OCI-LY7 (cell line): ENCODE measurements at regions not wholly inside any gene's neighbourhood (a gene's known extent, or its start where the extent isn't known, plus 50 kb on each side); places are given as distances from the start of the nearest gene placed in this dataset.

ENCODE experiments used
- EZH2phosphoT487 ChIP-seq: fragments of 200-600 bp; sonication (generic); IDR thresholded peaks from 2 replicates; pipeline ENCODE4 v1.6.1; 2018; ENCODE audit warnings: low read depth, borderline replicate concordance, mild to moderate bottlenecking, mixed run types, antibody characterized with exemption, low read length, moderate library complexity, mixed read lengths
- TF ChIP-seq, protein P1 (sequence below): fragments of 200-600 bp; sonication (generic); conservative IDR thresholded peaks from 2 replicates; pipeline ENCODE4 v1.5.1; 2014; ENCODE audit warnings: mild to moderate bottlenecking, antibody characterized with exemption, low read length, moderate library complexity, mixed read lengths

GRCh38 chr6:164104432-164104831 is 689.9 kb downstream of the QKI start:
- TF ChIP-seq, protein P1, sequence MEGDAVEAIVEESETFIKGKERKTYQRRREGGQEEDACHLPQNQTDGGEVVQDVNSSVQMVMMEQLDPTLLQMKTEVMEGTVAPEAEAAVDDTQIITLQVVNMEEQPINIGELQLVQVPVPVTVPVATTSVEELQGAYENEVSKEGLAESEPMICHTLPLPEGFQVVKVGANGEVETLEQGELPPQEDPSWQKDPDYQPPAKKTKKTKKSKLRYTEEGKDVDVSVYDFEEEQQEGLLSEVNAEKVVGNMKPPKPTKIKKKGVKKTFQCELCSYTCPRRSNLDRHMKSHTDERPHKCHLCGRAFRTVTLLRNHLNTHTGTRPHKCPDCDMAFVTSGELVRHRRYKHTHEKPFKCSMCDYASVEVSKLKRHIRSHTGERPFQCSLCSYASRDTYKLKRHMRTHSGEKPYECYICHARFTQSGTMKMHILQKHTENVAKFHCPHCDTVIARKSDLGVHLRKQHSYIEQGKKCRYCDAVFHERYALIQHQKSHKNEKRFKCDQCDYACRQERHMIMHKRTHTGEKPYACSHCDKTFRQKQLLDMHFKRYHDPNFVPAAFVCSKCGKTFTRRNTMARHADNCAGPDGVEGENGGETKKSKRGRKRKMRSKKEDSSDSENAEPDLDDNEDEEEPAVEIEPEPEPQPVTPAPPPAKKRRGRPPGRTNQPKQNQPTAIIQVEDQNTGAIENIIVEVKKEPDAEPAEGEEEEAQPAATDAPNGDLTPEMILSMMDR = no peak
- no peak for TF ChIP-seq EZH2phosphoT487
